C4-2B (cell line): ENCODE measurements at regions not wholly inside any gene's neighbourhood (a gene's known extent, or its start where the extent isn't known, plus 50 kb on each side); places are given as distances from the start of the nearest gene placed in this dataset.

Experiments used
- H3K27ac ChIP-seq: fragments of 450-650 bp; 2 replicates; pipeline ENCODE4 v1.5.1; 2017
- CTCF ChIP-seq: fragments of 450-650 bp; conservative IDR thresholded peaks from 2 replicates; pipeline ENCODE4 v1.5.1; 2017; ENCODE audit warnings: mild to moderate bottlenecking
- ZFX ChIP-seq: fragments of 450-650 bp; IDR thresholded peaks from 2 replicates; pipeline ENCODE4 v1.6.1; 2017

- TF ChIP-seq CTCF: no peak
- H3K27ac ChIP-seq: no peak overlapping the region
Measured at GRCh38 chr20:11426948-11427347, 490.7 kb upstream of the BTBD3 start.

GRCh38 chr20:11429168-11429567, 488.5 kb upstream of the BTBD3 start:
- no peak overlapping the region for H3K27ac ChIP-seq
- no peak for TF ChIP-seq ZFX
- no peak for TF ChIP-seq CTCF

GRCh38 chr20:11429889-11430519, 487.7 kb upstream of the BTBD3 start:
- TF ChIP-seq ZFX (no peak), CTCF (no peak)
- no peak overlapping the region for H3K27ac ChIP-seq

- H3K27ac ChIP-seq: no peak overlapping the region
- no peak for TF ChIP-seq ZFX
- TF ChIP-seq CTCF: no peak
Measured at GRCh38 chr20:11430652-11431051, 487.0 kb upstream of the BTBD3 start.

- TF ChIP-seq CTCF: no peak
- TF ChIP-seq ZFX: no peak
Measured at GRCh38 chr20:11431621-11432020, 486.1 kb upstream of the BTBD3 start.

GRCh38 chr20:11432407-11432806, 485.3 kb upstream of the BTBD3 start:
- TF ChIP-seq ZFX (no peak), CTCF (no peak)
- no peak overlapping the region for H3K27ac ChIP-seq

More at GRCh38 chr20:11431621-11432020, 486.1 kb upstream of the BTBD3 start:
- H3K27ac ChIP-seq: no peak overlapping the region

- H3K27ac ChIP-seq: no peak overlapping the region
- no peak for TF ChIP-seq CTCF
Measured at GRCh38 chr20:11436113-11436905, 481.4 kb upstream of the BTBD3 start.
